GM12874 (cell line): ENCODE measurements at regions not wholly inside any gene's neighbourhood (a gene's known extent, or its start where the extent isn't known, plus 50 kb on each side); places are given as distances from the start of the nearest gene placed in this dataset.

Experiments used
- CTCF ChIP-seq: IDR thresholded peaks from 2 replicates; pipeline ENCODE4 v1.5.1; 2011; ENCODE audit warnings: low read depth, mild to moderate bottlenecking, control low read depth, low read length, moderate library complexity; ENCODE audit not compliant: insufficient read depth

- TF ChIP-seq CTCF, result no peak
These were observed 710.4 kb downstream of the RNF144A start for GRCh38 chr2:7627583-7627982.

GRCh38 chr2:7632420-7632819, 715.2 kb downstream of the RNF144A start:
- TF ChIP-seq CTCF, result no peak

DNA sequence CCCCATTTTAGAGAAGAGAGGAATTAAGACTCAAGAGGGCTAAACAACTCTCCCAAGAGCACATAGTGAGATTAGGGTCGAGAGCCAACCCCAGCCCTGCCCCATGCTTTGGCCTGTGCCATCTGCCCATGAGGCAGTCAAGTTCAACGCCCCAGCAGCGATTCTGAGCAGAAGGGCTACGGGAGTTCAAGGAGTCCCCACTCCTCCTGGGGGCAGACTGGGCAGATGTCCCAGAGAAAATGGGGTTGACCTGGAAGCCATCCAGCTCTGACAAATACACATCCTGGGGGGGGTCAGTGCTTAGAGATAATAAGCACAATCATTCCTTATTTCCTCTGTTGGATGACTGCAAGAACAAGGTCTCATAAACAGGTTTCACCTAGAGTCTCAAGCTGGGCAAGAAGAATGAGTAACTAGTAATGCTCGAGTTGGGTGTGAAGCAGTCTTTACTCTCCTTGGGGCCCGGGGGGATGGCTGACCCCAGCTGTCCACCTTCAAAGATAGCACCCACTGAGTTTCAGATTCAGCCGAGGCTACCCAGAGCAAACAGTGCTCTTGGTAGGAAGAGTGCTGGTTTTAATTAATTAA, 716.4 kb downstream of the RNF144A start:
- no peak for TF ChIP-seq CTCF

DNA sequence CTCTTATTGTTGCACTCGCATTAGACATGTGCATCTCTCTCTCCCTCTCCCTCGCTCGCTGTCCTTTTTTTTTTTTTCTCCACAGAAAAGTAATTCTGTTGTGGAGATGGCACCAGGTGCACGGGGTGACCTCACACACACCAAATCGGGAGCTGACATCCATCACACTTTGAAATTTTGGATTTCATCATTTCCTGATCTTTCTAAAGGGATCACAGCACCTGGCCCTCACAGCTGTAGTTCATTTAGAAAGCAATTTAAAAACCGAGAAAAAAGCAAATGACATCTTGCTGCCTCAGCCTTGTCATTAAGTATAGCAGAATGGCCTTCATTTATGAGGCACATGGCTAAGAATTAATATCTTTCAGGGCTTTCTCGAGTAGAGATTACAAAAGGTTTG, 717.2 kb downstream of the RNF144A start:
- no peak for TF ChIP-seq CTCF

DNA sequence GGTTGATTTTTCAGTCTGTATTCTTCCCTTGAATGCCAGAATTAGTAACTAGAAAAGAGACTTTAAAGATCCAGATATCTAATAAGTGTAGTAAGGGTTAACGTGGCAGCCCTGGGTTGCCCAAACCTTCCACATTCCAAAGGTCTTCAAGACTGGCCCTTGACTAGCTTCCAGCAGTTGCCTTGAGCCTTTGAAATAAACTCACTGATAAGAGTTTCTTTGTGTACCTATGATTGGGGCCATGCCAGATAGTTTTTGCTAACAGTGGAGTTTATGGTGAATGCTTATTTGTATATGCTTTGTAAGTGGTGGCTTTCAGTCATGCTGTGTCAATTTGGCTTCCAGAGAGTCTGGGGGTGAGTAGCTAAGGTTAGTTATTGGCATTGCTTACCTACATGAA, 722.3 kb downstream of the RNF144A start:
- no peak for TF ChIP-seq CTCF

DNA sequence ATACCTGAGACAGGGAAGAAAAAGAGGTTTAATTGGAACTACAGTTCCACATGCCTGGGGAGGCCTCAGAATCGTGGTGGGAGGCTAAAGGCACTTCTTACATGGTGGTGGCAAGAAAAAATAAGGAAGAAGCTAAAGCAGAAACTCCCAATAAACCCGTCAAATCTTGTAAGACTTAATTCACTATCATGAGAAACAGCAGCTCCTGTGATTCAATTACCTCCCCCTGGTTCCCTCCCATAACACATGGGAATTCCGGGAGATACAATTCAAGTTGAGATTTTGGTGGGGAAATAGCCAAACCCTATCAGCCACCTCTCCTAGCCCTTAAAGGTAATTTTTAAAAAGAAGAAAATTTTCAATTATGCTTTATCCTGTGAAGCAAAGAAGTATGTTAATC, 728.8 kb downstream of the RNF144A start:
- no peak for TF ChIP-seq CTCF

GRCh38 chr2:7646661-7647060, 729.4 kb downstream of the RNF144A start:
- TF ChIP-seq CTCF, result no peak
